Heart left ventricle (tissue), 16 donors: ENCODE measurements at regions not wholly inside any gene's neighbourhood (a gene's known extent, or its start where the extent isn't known, plus 50 kb on each side); places are given as distances from the start of the nearest gene placed in this dataset.

Experiments used
- ATAC-seq, 4 donors: fragments of 200-7000 bp; cut with Tn5 transposase; one replicate each; pipeline ENCODE4 v1.9.1; 2020 to 2022; ENCODE audit warnings: moderate library complexity in 4 of 4, mild to moderate bottlenecking in 3 of 4, moderate number of reproducible peaks in 1 of 4
- DNase-seq, 5 donors: peaks; one replicate each; pipeline ENCODE4 v3.0.0-alpha.2; 2020
- H3K27ac ChIP-seq, 12 donors: fragments of 200-600 bp; sonication (generic) in 4 of 12; one replicate each; pipeline versions ENCODE4 v1.5.0 to v1.8.0; 2016 to 2022; ENCODE audit warnings: mild to moderate bottlenecking in 2 of 12
- H3K27me3 ChIP-seq, 9 donors: fragments of 200-600 bp; sonication (generic) in 2 of 9; one replicate each; pipeline versions ENCODE4 v1.5.1 to v1.8.0; 2016 to 2022; ENCODE audit warnings: mild to moderate bottlenecking in 3 of 9
- H3K36me3 ChIP-seq, 9 donors: fragments of 200-600 bp; sonication (generic) in 2 of 9; one replicate each; pipeline versions ENCODE4 v1.5.0 to v1.8.0; 2018 to 2022; ENCODE audit warnings: mild to moderate bottlenecking in 2 of 9
- H3K4me1 ChIP-seq, 12 donors: fragments of 200-600 bp; sonication (generic) in 4 of 12; one replicate each; pipeline versions ENCODE4 v1.5.0 to v1.8.0; 2016 to 2022; ENCODE audit warnings: mild to moderate bottlenecking in 3 of 12
- H3K4me3 ChIP-seq, 12 donors: fragments of 200-600 bp; sonication (generic) in 4 of 12; one replicate each; pipeline versions ENCODE4 v1.5.0 to v1.8.0; 2017 to 2022; ENCODE audit warnings: mild to moderate bottlenecking in 9 of 12, moderate library complexity in 4 of 12
- H3K9me3 ChIP-seq, 12 donors: fragments of 200-600 bp; sonication (generic) in 4 of 12; one replicate each; pipeline versions ENCODE4 v1.5.0 to v1.8.0; 2016 to 2022; ENCODE audit warnings: mild to moderate bottlenecking in 1 of 12
- POLR2A ChIP-seq, 2 donors: fragments of 450-650 bp; IDR thresholded peaks; one replicate each; pipeline ENCODE4 v1.6.1; 2017; ENCODE audit warnings: antibody characterized with exemption in 2 of 2, mild to moderate bottlenecking in 2 of 2, moderate library complexity in 2 of 2
- whole genome bisulfite sequencing, 4 donors: extraction: QIAGEN DNeasy Blood & Tissue Kit in 2 of 4; methylation state at CpG; one replicate each; pipeline versions ENCODE4 v1.1.5 to v1.1.7; 2013 to 2018; 5-methylcytosine and 5-hydroxymethylcytosine counted together
- intact Hi-C, 10 donors: fragments of 100-400 bp; cut with DNase I; formaldehyde crosslinking; loops; one replicate each; pipeline versions ENCODE4 v1.11.1 to v1.14.2; 2022
- TF ChIP-seq, protein P1 (sequence below), 12 donors: fragments of 200-600 bp; sonication (generic) in 4 of 12; IDR thresholded peaks; one replicate each; pipeline versions ENCODE4 v1.5.0 to v1.8.0; 2018 to 2022; ENCODE audit warnings: antibody characterized with exemption in 12 of 12, mild to moderate bottlenecking in 5 of 12
- donor health status: ischemic (EF 13 %, LVEDD 7.1; RV severe dilation, severe dysfunction).
- donor health status: healthy with polysubstance abuse.
- donor health status: DM: no; HTN: yes; CAD: no.
- donor health status: DM: no; HTN: no; CAD: no.
- donor health status: ischemic (EF 25% LVEDD 6.9; RV normal size, moderate dysfunction).
- donor health status: ischemic (EF 25% LVEDD 5.7; RV mildly dilated, moderate dysfunction).
- donor health status: healthy.
- donor health status: DM: yes; HTN: yes; CAD: no.
- donor health status: ischemic (EF 35%, LVEDD 5.7; RV mildly dilated, moderate dysfunction).
- donor health status: nonischemic (EF 11% LVEDD 7.7; RV severe dilation, severe dysfunction).
- donor health status: DM: yes; HTN: yes; CAD: no.
- donor health status: PGD.
- donor health status: ischemic (EF 29% LVEDD 5.4; RV normal size, mild dysfunction).
- donor health status: nonischemic (EF 23%, LVEDD 6.1; RV moderate dilation, normal function).

DNA sequence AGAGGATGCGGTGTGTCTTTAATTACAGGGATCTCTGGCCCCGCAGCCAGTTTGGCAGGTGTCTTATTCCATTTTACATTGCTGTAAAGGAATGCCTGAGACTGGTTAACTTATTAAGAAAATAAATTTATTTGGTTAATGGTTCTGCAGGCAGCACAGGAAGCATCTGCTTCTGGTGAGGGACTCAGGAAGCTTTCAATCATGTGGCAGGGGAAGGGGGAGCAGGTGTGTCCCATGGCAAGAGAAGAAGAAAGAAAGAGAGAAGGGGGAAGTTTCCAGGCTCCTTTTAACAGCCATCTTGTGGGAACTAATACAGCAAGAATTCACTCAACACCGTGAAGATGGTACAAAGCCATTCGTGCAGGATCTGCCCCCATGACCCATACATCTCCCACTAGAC lies 128.0 kb upstream of the CRBN start:
- TF ChIP-seq POLR2A (IDR thresholded peaks at IDR 0.05): no peak
- TF ChIP-seq, protein P1, sequence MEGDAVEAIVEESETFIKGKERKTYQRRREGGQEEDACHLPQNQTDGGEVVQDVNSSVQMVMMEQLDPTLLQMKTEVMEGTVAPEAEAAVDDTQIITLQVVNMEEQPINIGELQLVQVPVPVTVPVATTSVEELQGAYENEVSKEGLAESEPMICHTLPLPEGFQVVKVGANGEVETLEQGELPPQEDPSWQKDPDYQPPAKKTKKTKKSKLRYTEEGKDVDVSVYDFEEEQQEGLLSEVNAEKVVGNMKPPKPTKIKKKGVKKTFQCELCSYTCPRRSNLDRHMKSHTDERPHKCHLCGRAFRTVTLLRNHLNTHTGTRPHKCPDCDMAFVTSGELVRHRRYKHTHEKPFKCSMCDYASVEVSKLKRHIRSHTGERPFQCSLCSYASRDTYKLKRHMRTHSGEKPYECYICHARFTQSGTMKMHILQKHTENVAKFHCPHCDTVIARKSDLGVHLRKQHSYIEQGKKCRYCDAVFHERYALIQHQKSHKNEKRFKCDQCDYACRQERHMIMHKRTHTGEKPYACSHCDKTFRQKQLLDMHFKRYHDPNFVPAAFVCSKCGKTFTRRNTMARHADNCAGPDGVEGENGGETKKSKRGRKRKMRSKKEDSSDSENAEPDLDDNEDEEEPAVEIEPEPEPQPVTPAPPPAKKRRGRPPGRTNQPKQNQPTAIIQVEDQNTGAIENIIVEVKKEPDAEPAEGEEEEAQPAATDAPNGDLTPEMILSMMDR (IDR thresholded peaks at IDR 0.05): no peak
- no peak overlapping the region for H3K4me3 ChIP-seq
- H3K9me3 ChIP-seq: no peaks in the 10 kb centered on the region
- no peaks in the 10 kb centered on the region for H3K36me3 ChIP-seq
- no peaks in the 10 kb centered on the region for H3K27me3 ChIP-seq
- H3K27ac ChIP-seq: no peak overlapping the region
- intact Hi-C loops: no loop called here
- ATAC-seq (no peak), DNase-seq (no peak)
- WGBS, 4 donors: 59 to 72% (median 66%) methylated on average over 4 of the region's 4 CpGs
- no peaks in the 10 kb centered on the region for H3K4me1 ChIP-seq

DNA sequence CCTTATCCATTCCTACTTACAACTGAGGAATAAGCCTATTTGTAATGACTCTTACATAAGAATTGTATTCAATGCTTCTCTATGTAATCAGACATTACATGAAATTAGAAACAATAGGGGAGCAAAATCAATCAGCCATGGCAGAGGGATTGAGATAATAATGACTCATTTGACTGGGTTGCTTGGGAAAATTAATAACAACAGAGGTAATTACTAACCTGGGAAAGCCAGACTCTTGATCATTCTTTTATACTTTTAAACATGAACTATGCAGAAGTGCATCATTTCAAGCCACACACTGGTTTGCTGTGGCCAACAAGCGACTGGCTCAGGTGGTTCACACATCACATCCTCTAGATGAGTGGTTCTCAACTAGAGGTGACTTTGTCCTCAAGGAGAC lies 126.3 kb upstream of the CRBN start:
- TF ChIP-seq POLR2A (IDR thresholded peaks at IDR 0.05): no peak
- TF ChIP-seq, protein P1 (IDR thresholded peaks at IDR 0.05): no peak
- Histone ChIP-seq H3K4me1 (no peaks in the 10 kb centered on the region), H3K9me3 (no peaks in the 10 kb centered on the region), H3K27ac (no peak overlapping the region), H3K36me3 (no peaks in the 10 kb centered on the region), H3K27me3 (no peaks in the 10 kb centered on the region), H3K4me3 (no peak overlapping the region)
- WGBS, 4 donors: 65 to 83% (median 76%) methylated on average over 1 of the region's 1 CpG
- DNase-seq (no peak), ATAC-seq (no peak)
- intact Hi-C loops: no loop called here

DNA sequence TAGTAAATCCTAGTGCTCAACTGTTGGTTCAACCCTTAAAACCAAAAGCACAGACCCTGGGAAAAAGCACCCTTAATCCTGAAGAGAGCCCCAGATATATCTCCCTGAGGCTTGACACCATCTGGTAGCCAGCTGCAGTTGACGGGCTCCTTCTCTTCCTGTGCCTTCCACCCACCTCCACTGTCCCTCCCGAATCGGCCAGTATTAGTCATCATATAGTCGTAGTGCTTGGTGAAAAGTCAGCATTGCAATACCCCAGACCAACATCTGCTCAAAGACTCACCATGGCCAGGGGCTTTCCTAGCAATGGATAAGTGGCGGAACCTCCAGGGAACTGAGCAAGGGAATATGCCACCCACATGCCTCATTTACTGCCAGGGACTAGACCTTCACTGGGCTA lies 125.6 kb upstream of the CRBN start:
- no peak overlapping the region for H3K27ac ChIP-seq
- DNase-seq: no peak
- H3K9me3 ChIP-seq: peaks cover 0 to 1% (median 0%) of the 10 kb centered on the region in 12 donors
- H3K27me3 ChIP-seq: no peaks in the 10 kb centered on the region
- peak in 1 of 4 donors; percentile 51 for ATAC-seq
- no peak overlapping the region for H3K4me3 ChIP-seq
- no peaks in the 10 kb centered on the region for H3K4me1 ChIP-seq
- no peaks in the 10 kb centered on the region for H3K36me3 ChIP-seq
- intact Hi-C loops: no loop called here
- TF ChIP-seq, protein P1 (IDR thresholded peaks at IDR 0.05): no peak
- no peak for TF ChIP-seq POLR2A (IDR thresholded peaks at IDR 0.05)
- 62 to 72% (median 65%) methylated on average over 5 of the region's 5 CpGs for WGBS, 4 donors

DNA sequence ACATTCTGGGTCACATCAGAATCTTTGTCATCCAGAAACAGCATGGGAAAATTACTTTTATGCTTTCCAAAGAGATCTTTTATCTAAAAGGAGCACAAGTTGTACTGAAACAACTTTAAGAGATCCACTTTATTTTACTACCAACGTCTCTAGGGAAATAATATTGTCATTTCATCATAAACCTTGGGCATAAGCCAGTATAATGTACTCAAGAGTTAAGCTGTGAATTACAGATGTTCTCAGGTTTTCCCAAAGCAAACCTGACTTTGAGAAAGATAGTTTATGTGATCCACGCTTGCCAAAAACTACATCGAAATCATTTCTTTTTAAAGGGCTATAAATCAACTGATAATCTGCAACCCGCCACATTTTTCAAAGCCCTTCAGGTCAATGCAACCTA lies 124.1 kb upstream of the CRBN start:
- H3K27ac ChIP-seq: no peak overlapping the region
- DNase-seq (no peak), ATAC-seq (no peak)
- H3K9me3 ChIP-seq: peaks cover 0 to 2% (median 0%) of the 10 kb centered on the region in 12 donors
- TF ChIP-seq, protein P1 (IDR thresholded peaks at IDR 0.05): no peak
- TF ChIP-seq POLR2A (IDR thresholded peaks at IDR 0.05): no peak
- no peaks in the 10 kb centered on the region for H3K36me3 ChIP-seq
- H3K27me3 ChIP-seq: no peaks in the 10 kb centered on the region
- 65 to 77% (median 70%) methylated on average over 4 of the region's 4 CpGs for WGBS, 4 donors
- H3K4me1 ChIP-seq: no peaks in the 10 kb centered on the region
- no peak overlapping the region for H3K4me3 ChIP-seq
- intact Hi-C loops: no loop called here
